ENCODE measurements at regions not wholly inside any gene's neighbourhood (a gene's known extent, or its start where the extent isn't known, plus 50 kb on each side); places are given as distances from the start of the nearest gene placed in this dataset.

DNA sequence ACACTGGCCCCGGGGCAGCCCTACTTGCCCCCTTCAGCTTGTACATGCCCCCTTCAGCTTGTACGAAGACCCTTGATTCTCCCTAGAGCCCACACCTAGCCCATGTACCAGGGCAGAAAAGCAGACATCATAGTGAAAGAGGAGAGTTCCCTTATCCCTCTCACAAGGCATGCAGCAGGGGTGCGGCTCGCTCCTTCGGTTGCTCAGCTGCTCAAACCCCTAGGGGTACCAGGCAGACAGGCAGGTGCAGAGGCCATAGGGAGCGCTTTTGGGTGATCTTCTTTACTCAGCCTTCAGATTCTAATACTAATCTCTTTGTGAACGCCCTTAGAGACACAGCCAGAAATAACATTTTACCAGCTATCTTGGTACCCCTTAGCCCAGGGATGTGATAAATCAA lies 286.3 kb downstream of the NPIPA8 start:
- no peak for DNase-seq

GRCh38 chr16:18049547-18050133 lies 286.9 kb downstream of the NPIPA8 start:
- DNase-seq: no peak

DNA sequence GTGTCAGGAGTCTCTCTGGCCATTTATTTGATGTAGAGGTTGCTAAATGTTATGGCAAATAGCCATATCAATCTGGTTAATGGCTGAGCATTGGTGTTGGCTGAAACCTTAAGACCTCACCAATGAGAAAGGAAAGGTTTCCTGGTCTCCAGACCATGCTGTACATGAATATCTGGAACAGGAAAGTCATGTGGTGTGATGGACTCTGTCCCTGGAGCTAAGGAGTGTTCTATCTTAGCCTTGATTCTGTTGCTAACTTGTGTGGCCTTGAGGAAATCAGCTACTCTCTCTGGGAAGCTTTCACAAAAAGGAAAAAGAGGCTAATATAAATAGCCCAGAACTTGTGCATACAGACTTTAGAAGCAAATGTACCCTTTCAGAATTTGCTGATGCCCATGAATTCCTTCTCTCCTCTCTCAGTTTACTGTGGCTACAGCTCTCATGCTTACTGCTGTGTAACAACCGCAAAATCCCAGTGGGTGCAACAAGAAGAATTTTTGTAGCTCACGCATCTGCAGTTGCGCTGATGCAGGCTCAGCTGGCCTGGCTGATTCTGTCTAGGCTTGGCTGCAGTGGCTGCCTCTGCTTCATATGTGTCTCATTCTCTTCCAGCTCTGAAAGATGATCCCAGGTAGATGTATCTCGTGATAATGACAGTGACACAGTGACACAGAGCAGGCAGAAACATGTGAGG lies 287.5 kb downstream of the NPIPA8 start:
- no peak for DNase-seq

GRCh38 chr16:18047761-18048160 lies 288.8 kb downstream of the NPIPA8 start:
- no peak for DNase-seq

DNA sequence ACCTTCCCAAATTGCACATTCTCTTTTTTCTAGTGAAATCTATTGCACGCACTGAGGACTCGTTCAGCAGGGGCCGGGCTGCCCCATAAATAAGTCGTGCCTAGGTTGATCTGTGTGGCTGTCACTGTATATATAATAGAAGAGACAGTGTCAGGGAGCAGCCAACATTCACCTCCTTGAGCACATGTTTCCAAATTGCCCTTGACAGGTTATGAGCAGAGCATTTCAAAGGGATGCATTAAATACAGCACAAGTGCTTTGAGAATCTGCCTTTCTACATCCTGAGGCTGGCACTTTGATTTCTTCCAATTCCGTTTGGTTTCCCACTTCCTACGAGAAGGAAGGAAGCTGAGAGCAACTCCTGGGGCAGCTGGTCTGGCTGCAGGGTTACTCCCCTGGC lies 291.2 kb downstream of the NPIPA8 start:
- no peak for DNase-seq

DNA sequence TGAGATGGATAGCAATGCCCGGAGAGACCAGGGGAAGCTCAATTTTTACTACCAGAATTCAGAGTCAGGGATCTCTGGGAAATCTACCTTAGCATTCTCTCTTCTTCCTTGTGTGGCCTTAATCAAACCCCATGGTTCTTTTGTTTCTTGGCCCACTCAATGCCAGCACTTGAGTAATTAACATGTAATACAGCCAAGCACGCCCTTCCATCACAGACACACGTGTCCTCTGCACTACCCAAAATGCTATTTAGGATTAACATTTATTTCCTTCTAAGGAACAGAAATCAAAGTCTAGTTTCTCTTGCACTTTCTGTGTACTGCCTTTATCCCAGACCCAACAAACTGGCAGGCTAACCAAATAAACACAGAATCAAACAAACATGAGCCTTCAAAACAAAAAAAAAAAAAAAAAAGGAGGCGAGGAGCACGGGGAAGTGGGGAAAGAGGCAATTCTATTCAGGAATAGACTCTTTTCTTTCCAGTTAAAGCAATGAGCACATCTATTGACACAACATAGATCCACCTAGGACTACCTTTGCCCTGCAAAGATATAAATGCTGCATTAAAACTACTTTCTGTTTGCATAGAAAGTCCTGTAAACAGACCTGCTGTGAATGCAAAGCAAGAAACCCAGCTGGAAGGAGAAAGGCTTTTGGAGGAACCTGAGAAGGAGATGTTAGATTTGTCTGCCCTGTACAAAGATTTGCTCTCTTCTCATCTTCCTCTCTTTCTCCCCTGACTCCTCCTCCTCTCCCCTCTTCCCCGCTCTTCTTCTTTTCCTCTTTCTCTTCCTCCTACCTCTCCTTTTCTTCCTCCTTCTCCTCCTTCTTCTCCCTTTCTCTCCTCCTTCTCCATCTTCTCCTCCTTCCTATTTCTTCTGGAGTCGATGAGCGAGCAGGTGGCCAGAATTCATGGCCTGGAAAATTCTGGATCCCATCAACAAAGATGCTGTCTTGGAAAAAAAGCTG lies 294.4 kb downstream of the NPIPA8 start:
- no peak for DNase-seq

DNA sequence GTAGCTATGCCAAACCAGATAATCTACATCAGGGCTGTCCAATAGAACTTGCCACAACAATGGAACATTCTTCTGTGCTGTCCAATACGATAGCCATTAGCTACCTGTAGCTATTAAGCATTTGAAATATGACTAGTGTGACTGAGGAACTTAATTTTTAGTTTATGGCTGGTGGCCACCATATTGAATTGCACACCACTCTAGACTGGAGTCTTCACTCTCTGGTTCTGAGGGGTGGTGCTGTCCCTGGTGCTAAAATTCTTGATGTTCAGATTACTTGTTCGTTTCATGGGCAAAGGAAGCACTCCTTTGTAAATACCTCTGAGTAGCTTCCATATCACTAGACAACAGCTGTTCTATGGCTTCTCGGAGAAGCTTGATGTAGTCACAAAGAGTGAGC lies 296.6 kb downstream of the NPIPA8 start:
- DNase-seq: no peak

- no peak for DNase-seq
Measured at GRCh38 chr16:18037051-18037450, 299.5 kb downstream of the NPIPA8 start.

DNA sequence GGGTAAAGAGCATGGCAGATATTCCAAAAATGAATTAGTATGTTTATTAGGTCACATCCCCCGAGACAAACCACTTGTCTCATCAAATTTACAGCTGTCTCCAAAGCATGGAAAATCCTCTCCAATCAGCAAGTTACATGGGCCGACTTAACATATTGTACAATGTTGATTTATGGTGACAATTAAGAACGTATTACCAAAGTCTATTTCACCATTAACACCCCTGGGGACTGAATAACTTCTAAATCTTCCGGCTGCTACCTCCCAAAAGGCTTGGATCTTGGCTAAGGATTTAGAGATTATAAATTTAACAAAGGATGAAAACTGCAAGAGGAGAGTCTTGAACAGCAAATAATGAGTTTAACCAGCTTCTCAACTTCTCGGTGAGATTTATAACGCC lies 311.9 kb downstream of the NPIPA8 start:
- DNase-seq: no peak

- DNase-seq: no peak
Measured at GRCh38 chr16:18018376-18018775, 318.2 kb downstream of the NPIPA8 start.

- DNase-seq: no peak
Measured at GRCh38 chr16:18013863-18014262, 322.7 kb downstream of the NPIPA8 start.

GRCh38 chr16:18008356-18008755 lies 328.2 kb downstream of the NPIPA8 start:
- DNase-seq: no peak

- DNase-seq: no peak
Measured at GRCh38 chr16:18003033-18003432, 333.5 kb downstream of the NPIPA8 start.

DNA sequence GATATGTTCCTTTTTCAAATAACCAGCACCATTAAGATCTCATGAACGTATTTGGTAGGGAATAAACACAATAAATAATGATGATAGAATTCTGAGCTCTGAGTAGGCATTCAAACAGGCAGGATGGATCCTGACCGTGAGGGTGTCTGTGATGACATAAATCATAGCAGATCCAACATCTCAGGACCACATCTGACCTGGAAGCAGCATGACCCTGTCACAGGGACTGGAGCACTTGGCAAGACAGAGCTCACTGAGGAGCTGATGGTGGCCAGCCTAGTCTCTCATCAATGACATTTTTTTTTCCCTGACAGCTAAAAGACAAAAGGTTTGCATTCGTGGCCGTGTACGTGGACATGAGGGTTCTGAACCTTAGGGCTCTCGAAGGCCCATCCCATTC lies 337.5 kb downstream of the NPIPA8 start:
- DNase-seq: no peak

DNA sequence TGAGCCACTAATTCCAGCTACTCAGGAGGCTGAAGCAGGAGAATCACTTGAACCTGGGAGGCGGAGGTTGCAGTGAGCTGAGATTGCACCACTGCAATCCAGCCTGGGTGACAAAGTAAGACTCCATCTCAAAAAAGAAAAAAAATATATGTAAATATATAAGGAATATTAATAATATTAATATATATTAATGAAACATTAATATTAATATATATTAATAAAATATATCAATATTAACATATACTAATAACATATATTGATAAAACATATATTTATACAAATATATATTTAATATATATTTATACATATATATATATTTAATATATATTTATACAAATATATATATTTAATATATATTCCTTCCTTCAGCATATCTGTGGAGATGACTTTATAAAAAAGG lies 338.0 kb downstream of the NPIPA8 start:
- no peak for DNase-seq

DNA sequence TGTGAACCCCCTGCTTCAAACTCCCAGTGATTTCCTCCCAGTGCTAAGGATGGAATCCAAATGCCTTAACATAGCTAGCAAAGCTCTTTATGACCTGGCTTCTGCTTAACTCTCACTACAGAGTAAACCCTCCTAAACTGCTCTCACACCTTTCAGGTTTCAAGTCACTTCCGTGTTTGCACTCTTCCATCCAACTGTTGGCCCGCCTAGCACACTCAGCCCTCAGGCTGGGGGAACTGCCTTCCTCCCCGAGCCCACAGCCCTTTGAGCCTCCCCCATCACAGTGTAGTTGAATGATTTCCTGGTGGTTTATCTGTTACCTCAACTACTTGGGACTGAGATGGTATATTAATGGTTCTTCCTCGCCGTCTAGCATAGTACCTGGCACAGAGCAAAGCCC lies 342.5 kb downstream of the NPIPA8 start:
- no peak for DNase-seq

- DNase-seq: no peak
Measured at GRCh38 chr16:17992416-17992815, 344.1 kb downstream of the NPIPA8 start.

DNA sequence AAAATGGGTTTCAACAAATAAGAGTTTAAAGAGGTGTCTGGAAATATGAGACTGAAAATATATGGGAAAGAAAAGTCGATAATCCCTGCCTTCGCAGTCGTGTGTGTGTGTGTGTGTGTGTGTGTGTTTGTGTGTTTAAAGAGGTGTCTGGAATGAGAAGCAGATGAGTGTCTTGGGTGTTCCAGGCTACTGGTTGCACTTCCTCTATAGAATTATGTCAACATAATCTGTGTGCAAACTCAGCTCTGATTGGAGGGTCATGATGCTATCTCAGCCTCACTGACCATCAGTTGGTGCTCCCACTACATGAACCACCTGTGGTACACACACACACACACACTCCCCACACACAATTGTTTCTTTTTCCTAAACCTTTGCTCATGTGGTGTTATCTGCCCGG lies 347.3 kb downstream of the NPIPA8 start:
- no peak for DNase-seq

DNA sequence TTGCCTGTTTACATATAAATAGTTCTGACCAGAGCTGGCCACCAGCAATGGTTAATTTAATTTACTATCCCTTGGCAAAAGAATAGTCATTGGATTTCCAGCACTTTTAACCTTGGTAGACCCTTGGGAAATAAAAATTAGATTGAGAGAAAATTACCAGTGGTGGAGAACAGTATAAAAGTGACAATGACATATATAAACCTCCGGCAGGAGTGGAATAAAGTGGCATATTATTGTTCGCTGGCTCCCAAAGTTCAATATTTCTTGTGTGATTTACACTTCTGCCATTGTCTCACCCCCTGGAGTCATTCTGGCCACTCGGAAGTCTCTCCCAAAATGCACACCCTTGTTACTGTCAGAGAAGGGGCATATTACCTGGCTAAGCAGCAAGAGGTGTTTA lies 347.7 kb downstream of the NPIPA8 start:
- no peak for DNase-seq

- no peak for DNase-seq
Measured at GRCh38 chr16:17986991-17987390, 349.5 kb downstream of the NPIPA8 start.

- no peak for DNase-seq
Measured at GRCh38 chr16:17984810-17985209, 351.7 kb downstream of the NPIPA8 start.

DNA sequence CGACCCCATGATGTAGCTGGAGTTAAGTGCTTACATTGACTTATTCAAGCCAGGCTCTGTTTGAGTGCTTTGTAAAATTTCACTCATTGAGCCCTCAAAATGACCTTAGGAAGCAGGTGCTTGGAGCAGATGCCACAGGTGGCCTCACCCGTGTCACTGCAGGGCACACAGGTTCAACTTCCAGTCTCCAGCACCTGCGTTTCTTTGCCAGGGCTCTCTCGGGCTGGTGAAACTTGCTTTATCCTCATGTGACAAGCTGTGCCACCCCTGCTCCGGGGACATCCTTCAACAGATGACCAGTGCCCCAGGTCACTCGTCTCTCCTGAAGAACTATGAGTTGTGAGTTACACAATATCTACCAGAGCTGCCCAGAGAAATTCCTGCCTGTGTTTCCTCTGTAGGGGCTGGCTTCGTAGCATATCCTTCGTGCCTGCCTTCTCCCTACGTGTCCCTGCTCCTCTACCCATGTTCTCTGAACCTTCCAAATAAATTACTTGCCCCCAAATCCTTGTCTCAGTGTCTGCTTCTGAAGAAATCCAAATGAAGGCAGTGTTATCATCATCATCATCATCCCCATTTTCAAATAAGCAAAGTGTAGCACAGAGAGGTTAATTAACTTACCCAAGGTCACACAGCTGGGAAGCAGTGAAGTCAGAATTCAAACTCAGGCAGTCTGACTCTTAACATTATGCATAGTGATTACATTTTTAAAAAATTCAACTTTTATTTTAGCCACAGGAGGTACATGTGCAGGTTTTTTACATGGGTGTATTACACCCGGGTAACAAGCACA lies 352.5 kb downstream of the NPIPA8 start:
- DNase-seq: no peak

- no peak for DNase-seq
Measured at GRCh38 chr16:17983114-17983513, 353.4 kb downstream of the NPIPA8 start.

All from activated CD4-positive, alpha-beta T cell treated with anti-CD3 and anti-CD28 coated beads, Interleukin-2, amount 50 U/mL, for 4 hours (primary cell).